KMS-11 (cell line): ENCODE measurements at regions not wholly inside any gene's neighbourhood (a gene's known extent, or its start where the extent isn't known, plus 50 kb on each side); places are given as distances from the start of the nearest gene placed in this dataset.

ENCODE experiments used
- H2AFZ ChIP-seq: fragments of 200-600 bp; sonication (generic); 2 replicates; pipeline ENCODE4 v1.6.1; 2016; ENCODE audit warnings: antibody characterized with exemption, mixed run types, low read depth
- H3K27ac ChIP-seq: fragments of 200-600 bp; sonication (generic); 2 replicates; pipeline ENCODE4 v1.6.1; 2016; ENCODE audit warnings: mild to moderate bottlenecking, mixed run types
- H3K27me3 ChIP-seq: fragments of 200-600 bp; sonication (generic); 2 replicates; pipeline ENCODE4 v1.6.1; 2017; ENCODE audit warnings: mild to moderate bottlenecking, low read depth, mixed run types, moderate library complexity; ENCODE audit not compliant: insufficient read depth
- H3K36me3 ChIP-seq: fragments of 200-600 bp; sonication (generic); 2 replicates; pipeline ENCODE4 v1.6.1; 2017; ENCODE audit warnings: mild to moderate bottlenecking, mixed run types; ENCODE audit not compliant: insufficient read depth
- H3K4me1 ChIP-seq: fragments of 200-600 bp; sonication (generic); 2 replicates; pipeline ENCODE4 v1.6.1; 2016; ENCODE audit warnings: mild to moderate bottlenecking, low read depth, mixed run types; ENCODE audit not compliant: poor library complexity, severe bottlenecking
- H3K4me2 ChIP-seq: fragments of 200-600 bp; sonication (generic); 2 replicates; pipeline ENCODE4 v1.7.0; 2016; ENCODE audit warnings: mild to moderate bottlenecking, mixed run types
- H3K4me3 ChIP-seq: fragments of 200-600 bp; sonication (generic); IDR thresholded peaks from 2 replicates; pipeline ENCODE4 v1.6.1; 2017; ENCODE audit warnings: low read depth, low read length, mixed read lengths; ENCODE audit not compliant: insufficient read depth
- H3K79me2 ChIP-seq: fragments of 200-600 bp; sonication (generic); 2 replicates; pipeline ENCODE4 v1.6.1; 2016; ENCODE audit warnings: low read depth, mixed run types; ENCODE audit not compliant: insufficient read depth
- H3K9ac ChIP-seq: fragments of 200-600 bp; sonication (generic); 2 replicates; pipeline ENCODE4 v1.6.1; 2016; ENCODE audit warnings: mild to moderate bottlenecking, mixed run types
- H4K20me1 ChIP-seq: fragments of 200-600 bp; sonication (generic); 2 replicates; pipeline ENCODE4 v1.6.1; 2016; ENCODE audit warnings: mild to moderate bottlenecking, mixed run types; ENCODE audit not compliant: insufficient read depth
- CTCF ChIP-seq: fragments of 200-600 bp; sonication (generic); conservative IDR thresholded peaks from 2 replicates; pipeline ENCODE4 v1.6.1; 2017; ENCODE audit warnings: low read depth, mild to moderate bottlenecking, antibody characterized with exemption, low read length, moderate library complexity, mixed read lengths

GRCh38 chr16:6646891-6647290 is 685.8 kb upstream of the RBFOX1 start:
- Histone ChIP-seq H3K36me3 (no peaks in the 10 kb centered on the region), H3K4me1 (no peaks in the 10 kb centered on the region), H3K4me2 (no peak overlapping the region), H2AFZ (no peak overlapping the region), H3K9ac (no peak overlapping the region), H3K27me3 (no peaks in the 10 kb centered on the region), H3K27ac (no peak overlapping the region), H3K79me2 (no peaks in the 10 kb centered on the region), H3K4me3 (no peak overlapping the region), H4K20me1 (no peaks in the 10 kb centered on the region)
- TF ChIP-seq CTCF: no peak

- Histone ChIP-seq H4K20me1 (no peaks in the 10 kb centered on the region), H3K27me3 (no peaks in the 10 kb centered on the region), H3K9ac (no peak overlapping the region), H2AFZ (no peak overlapping the region), H3K79me2 (no peaks in the 10 kb centered on the region), H3K27ac (no peak overlapping the region), H3K4me1 (no peaks in the 10 kb centered on the region), H3K36me3 (no peaks in the 10 kb centered on the region), H3K4me3 (no peak overlapping the region), H3K4me2 (no peak overlapping the region)
- TF ChIP-seq CTCF: no peak
These were observed 686.7 kb upstream of the RBFOX1 start for GRCh38 chr16:6645768-6646568.

- H3K4me2 ChIP-seq: no peak overlapping the region
- H3K79me2 ChIP-seq: no peaks in the 10 kb centered on the region
- no peaks in the 10 kb centered on the region for H4K20me1 ChIP-seq
- H3K4me3 ChIP-seq: no peak overlapping the region
- no peaks in the 10 kb centered on the region for H3K4me1 ChIP-seq
- TF ChIP-seq CTCF: no peak
- H2AFZ ChIP-seq: no peak overlapping the region
- H3K9ac ChIP-seq: no peak overlapping the region
- H3K36me3 ChIP-seq: no peaks in the 10 kb centered on the region
- H3K27ac ChIP-seq: no peak overlapping the region
- no peaks in the 10 kb centered on the region for H3K27me3 ChIP-seq
These were observed 687.7 kb upstream of the RBFOX1 start for GRCh38 chr16:6644916-6645315.

GRCh38 chr16:6643080-6643686 is 689.5 kb upstream of the RBFOX1 start:
- no peaks in the 10 kb centered on the region for H3K36me3 ChIP-seq
- H3K4me3 ChIP-seq: no peak overlapping the region
- H4K20me1 ChIP-seq: no peaks in the 10 kb centered on the region
- H3K27me3 ChIP-seq: no peaks in the 10 kb centered on the region
- no peaks in the 10 kb centered on the region for H3K4me1 ChIP-seq
- no peak overlapping the region for H2AFZ ChIP-seq
- H3K79me2 ChIP-seq: no peaks in the 10 kb centered on the region
- H3K9ac ChIP-seq: no peak overlapping the region
- TF ChIP-seq CTCF: peak; percentile 98
- no peak overlapping the region for H3K4me2 ChIP-seq
- H3K27ac ChIP-seq: no peak overlapping the region
